ENCODE measurements at regions not wholly inside any gene's neighbourhood (a gene's known extent, or its start where the extent isn't known, plus 50 kb on each side); places are given as distances from the start of the nearest gene placed in this dataset.

DNA sequence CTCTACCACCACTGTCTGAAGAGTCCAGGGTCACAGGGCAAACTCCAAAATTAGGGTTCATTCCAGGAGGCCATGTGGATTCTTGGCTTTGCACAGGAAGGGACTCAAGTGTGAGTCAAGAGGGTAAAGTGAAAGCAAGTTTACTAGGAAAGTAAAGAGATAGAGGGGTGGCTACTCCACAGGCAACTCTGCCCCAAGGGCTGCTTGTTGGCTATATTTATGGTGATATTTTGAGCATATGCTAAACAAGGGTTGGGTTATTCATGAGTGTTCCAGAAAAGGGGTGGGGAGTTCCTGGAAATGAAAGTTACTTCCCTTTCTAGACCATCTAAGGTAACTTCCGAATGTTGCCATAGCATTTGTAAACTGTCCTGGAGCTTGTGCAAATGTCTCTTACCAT, 1222.0 kb upstream of the TENM3 start:
- TF ChIP-seq, protein P1, sequence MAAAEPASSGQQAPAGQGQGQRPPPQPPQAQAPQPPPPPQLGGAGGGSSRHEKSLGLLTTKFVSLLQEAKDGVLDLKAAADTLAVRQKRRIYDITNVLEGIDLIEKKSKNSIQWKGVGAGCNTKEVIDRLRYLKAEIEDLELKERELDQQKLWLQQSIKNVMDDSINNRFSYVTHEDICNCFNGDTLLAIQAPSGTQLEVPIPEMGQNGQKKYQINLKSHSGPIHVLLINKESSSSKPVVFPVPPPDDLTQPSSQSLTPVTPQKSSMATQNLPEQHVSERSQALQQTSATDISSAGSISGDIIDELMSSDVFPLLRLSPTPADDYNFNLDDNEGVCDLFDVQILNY (CRISPR knock-in tag; conservative IDR thresholded peaks at IDR 0.05), result no peak
- TF ChIP-seq FOSL2 (CRISPR knock-in tag; IDR thresholded peaks at IDR 0.05), result no peak
- TF ChIP-seq, protein P2, sequence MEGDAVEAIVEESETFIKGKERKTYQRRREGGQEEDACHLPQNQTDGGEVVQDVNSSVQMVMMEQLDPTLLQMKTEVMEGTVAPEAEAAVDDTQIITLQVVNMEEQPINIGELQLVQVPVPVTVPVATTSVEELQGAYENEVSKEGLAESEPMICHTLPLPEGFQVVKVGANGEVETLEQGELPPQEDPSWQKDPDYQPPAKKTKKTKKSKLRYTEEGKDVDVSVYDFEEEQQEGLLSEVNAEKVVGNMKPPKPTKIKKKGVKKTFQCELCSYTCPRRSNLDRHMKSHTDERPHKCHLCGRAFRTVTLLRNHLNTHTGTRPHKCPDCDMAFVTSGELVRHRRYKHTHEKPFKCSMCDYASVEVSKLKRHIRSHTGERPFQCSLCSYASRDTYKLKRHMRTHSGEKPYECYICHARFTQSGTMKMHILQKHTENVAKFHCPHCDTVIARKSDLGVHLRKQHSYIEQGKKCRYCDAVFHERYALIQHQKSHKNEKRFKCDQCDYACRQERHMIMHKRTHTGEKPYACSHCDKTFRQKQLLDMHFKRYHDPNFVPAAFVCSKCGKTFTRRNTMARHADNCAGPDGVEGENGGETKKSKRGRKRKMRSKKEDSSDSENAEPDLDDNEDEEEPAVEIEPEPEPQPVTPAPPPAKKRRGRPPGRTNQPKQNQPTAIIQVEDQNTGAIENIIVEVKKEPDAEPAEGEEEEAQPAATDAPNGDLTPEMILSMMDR (CRISPR knock-in tag; IDR thresholded peaks at IDR 0.05), result no peak
- no peak for TF ChIP-seq SNAPC2 (CRISPR knock-in tag; IDR thresholded peaks at IDR 0.05)
- no peak for TF ChIP-seq TCF12 (IDR thresholded peaks at IDR 0.05)
- no peak for TF ChIP-seq TCF12 (CRISPR knock-in tag; IDR thresholded peaks at IDR 0.05)
- TF ChIP-seq, protein P3, sequence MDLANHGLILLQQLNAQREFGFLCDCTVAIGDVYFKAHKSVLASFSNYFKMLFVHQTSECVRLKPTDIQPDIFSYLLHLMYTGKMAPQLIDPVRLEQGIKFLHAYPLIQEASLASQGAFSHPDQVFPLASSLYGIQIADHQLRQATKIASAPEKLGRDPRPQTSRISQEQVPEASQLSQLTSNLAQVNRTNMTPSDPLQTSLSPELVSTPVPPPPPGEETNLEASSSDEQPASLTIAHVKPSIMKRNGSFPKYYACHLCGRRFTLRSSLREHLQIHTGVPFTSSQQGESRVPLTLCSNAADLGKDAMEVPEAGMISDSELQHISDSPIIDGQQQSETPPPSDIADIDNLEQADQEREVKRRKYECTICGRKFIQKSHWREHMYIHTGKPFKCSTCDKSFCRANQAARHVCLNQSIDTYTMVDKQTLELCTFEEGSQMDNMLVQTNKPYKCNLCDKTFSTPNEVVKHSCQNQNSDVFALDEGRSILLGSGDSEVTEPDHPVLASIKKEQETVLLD (CRISPR knock-in tag; IDR thresholded peaks at IDR 0.05; ENCODE audit: low read depth), result no peak
- TF ChIP-seq ZNF33B (CRISPR knock-in tag; IDR thresholded peaks at IDR 0.05), result no peak
- TF ChIP-seq SETDB1 (CRISPR knock-in tag; IDR thresholded peaks at IDR 0.05; ENCODE audit: borderline replicate concordance), result no peak
- TF ChIP-seq RBM22 (optimal IDR thresholded peaks at IDR 0.05; ENCODE audit: low read length), result no peak
- TF ChIP-seq, protein P4, sequence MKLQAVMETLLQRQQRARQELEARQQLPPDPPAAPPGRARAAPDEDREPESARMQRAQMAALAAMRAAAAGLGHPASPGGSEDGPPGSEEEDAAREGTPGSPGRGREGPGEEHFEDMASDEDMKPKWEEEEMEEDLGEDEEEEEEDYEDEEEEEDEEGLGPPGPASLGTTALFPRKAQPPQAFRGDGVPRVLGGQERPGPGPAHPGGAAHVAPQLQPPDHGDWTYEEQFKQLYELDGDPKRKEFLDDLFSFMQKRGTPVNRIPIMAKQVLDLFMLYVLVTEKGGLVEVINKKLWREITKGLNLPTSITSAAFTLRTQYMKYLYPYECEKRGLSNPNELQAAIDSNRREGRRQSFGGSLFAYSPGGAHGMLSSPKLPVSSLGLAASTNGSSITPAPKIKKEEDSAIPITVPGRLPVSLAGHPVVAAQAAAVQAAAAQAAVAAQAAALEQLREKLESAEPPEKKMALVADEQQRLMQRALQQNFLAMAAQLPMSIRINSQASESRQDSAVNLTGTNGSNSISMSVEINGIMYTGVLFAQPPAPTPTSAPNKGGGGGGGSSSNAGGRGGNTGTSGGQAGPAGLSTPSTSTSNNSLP (IDR thresholded peaks at IDR 0.05; ENCODE audit: low read depth, low read length), result no peak
- TF ChIP-seq, protein P5, sequence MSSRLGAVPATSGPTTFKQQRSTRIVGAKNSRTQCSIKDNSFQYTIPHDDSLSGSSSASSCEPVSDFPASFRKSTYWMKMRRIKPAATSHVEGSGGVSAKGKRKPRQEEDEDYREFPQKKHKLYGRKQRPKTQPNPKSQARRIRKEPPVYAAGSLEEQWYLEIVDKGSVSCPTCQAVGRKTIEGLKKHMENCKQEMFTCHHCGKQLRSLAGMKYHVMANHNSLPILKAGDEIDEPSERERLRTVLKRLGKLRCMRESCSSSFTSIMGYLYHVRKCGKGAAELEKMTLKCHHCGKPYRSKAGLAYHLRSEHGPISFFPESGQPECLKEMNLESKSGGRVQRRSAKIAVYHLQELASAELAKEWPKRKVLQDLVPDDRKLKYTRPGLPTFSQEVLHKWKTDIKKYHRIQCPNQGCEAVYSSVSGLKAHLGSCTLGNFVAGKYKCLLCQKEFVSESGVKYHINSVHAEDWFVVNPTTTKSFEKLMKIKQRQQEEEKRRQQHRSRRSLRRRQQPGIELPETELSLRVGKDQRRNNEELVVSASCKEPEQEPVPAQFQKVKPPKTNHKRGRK (CRISPR knock-in tag; IDR thresholded peaks at IDR 0.05), result no peak

All from HepG2 (cell line).